ENCODE measurements at regions not wholly inside any gene's neighbourhood (a gene's known extent, or its start where the extent isn't known, plus 50 kb on each side); places are given as distances from the start of the nearest gene placed in this dataset.

DNA sequence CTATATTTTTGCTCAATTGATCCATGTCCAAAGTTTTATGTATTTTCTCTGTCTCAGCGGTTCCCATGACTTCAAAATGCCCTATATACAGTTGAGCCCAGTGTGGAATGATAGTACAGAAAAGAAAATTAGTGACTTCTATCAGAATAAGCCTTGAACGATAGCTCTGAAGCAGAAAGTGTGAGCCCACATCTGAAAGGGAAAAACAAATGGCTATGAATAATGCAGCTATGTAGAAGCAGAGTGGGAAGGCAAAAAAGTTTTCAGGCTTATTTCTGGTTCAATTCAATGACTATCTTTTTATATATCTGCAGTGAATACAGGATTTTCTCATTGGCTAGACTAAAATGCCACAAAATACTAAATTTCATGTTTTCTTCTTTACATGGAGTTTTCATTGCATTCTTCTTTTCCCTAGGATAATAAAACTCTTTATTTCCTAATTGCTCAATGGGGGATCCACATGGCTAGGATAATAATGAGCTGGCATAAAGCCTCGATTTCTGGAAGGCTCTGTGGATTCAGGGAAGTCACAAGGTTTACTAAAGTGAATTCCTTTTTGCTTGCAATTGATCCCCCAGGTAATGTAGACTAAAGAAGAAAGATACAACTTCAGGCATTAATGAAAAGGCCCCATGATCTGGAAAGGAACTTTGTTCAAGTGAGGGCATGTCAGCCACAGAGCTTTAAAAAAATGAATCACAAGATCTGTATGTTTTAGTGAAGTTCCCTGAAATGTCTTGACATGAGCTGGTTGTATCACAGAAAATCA is 377.0 kb upstream of the RIOK2 start:
- Histone ChIP-seq H3K4me1 (ENCODE audit: control insufficient read depth in 4 of 4, insufficient read depth in 4 of 4, low read length in 3 of 4) (no peaks in the 10 kb centered on the region), H3K27ac (ENCODE audit: low read depth in 1 of 2, low read length in 2 of 2) (no peak overlapping the region), H3K36me3 (ENCODE audit: control insufficient read depth in 4 of 4, insufficient read depth in 3 of 4, low read depth in 1 of 4, low read length in 3 of 4) (no peaks in the 10 kb centered on the region), H3K9ac (ENCODE audit: low read depth in 1 of 2, low read length in 2 of 2) (no peak overlapping the region), H3K27me3 (ENCODE audit: control insufficient read depth in 4 of 4, insufficient read depth in 4 of 4, low read length in 3 of 4) (no peaks in the 10 kb centered on the region), H3K9me3 (ENCODE audit: control insufficient read depth in 4 of 4, low read length in 3 of 4) (peaks cover 0 to 2% (median 0%) of the 10 kb centered on the region in 4 donors), H3K4me3 (ENCODE audit: low read depth in 1 of 3, low read length in 3 of 3) (no peak overlapping the region)
- TF ChIP-seq FOXA2 (IDR thresholded peaks at IDR 0.05), result no peak
- no peak for TF ChIP-seq EGR1 (IDR thresholded peaks at IDR 0.05; ENCODE audit: low read depth in 2 of 2)
- no peak for TF ChIP-seq SP1 (IDR thresholded peaks at IDR 0.05)
- TF ChIP-seq HNF4G (IDR thresholded peaks at IDR 0.05), result no peak
- TF ChIP-seq, protein P1, sequence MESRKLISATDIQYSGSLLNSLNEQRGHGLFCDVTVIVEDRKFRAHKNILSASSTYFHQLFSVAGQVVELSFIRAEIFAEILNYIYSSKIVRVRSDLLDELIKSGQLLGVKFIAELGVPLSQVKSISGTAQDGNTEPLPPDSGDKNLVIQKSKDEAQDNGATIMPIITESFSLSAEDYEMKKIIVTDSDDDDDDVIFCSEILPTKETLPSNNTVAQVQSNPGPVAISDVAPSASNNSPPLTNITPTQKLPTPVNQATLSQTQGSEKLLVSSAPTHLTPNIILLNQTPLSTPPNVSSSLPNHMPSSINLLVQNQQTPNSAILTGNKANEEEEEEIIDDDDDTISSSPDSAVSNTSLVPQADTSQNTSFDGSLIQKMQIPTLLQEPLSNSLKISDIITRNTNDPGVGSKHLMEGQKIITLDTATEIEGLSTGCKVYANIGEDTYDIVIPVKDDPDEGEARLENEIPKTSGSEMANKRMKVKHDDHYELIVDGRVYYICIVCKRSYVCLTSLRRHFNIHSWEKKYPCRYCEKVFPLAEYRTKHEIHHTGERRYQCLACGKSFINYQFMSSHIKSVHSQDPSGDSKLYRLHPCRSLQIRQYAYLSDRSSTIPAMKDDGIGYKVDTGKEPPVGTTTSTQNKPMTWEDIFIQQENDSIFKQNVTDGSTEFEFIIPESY (IDR thresholded peaks at IDR 0.05), result no peak
- TF ChIP-seq, protein P2, sequence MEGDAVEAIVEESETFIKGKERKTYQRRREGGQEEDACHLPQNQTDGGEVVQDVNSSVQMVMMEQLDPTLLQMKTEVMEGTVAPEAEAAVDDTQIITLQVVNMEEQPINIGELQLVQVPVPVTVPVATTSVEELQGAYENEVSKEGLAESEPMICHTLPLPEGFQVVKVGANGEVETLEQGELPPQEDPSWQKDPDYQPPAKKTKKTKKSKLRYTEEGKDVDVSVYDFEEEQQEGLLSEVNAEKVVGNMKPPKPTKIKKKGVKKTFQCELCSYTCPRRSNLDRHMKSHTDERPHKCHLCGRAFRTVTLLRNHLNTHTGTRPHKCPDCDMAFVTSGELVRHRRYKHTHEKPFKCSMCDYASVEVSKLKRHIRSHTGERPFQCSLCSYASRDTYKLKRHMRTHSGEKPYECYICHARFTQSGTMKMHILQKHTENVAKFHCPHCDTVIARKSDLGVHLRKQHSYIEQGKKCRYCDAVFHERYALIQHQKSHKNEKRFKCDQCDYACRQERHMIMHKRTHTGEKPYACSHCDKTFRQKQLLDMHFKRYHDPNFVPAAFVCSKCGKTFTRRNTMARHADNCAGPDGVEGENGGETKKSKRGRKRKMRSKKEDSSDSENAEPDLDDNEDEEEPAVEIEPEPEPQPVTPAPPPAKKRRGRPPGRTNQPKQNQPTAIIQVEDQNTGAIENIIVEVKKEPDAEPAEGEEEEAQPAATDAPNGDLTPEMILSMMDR (IDR thresholded peaks at IDR 0.05; ENCODE audit: low read depth, low read length, missing input control), result no peak
- TF ChIP-seq RAD21 (IDR thresholded peaks at IDR 0.05), result no peak
- no peak for TF ChIP-seq HNF4A (conservative IDR thresholded peaks at IDR 0.05)
- TF ChIP-seq RXRA (IDR thresholded peaks at IDR 0.05), result no peak
- DNase-seq (ENCODE audit: low spot score), result no peak
- 79% methylated on average over 3 of the region's 3 CpGs for WGBS

DNA sequence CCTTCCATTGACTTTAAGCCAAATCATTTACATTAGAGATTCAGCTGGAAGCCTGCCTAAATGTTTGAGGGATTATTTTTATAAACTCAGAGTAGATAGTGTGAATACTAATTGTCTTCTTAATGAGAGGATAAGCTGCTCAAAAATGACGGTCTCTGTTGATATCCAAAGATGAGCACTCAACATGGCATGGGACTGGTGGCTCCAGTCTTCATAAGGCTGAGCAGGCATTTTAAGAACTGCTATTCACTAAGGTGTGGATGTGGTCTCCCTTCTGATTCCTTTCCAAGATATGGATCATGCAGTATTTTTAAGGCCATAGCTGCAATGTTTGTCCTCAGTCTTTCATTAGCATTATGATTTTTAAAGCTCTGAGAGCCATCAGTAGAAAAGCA is 377.5 kb upstream of the RIOK2 start:
- WGBS, result 87% methylated on average over 1 of the region's 1 CpG
- Histone ChIP-seq H3K4me3 (ENCODE audit: low read depth in 1 of 3, low read length in 3 of 3) (no peak overlapping the region), H3K9ac (ENCODE audit: low read depth in 1 of 2, low read length in 2 of 2) (no peak overlapping the region)

More for the DNA sequence above, 377.5 kb upstream of the RIOK2 start:
- H3K4me1 ChIP-seq (ENCODE audit: control insufficient read depth in 4 of 4, insufficient read depth in 4 of 4, low read length in 3 of 4), result no peaks in the 10 kb centered on the region
- TF ChIP-seq HNF4G (IDR thresholded peaks at IDR 0.05) (no peak), GABPA (IDR thresholded peaks at IDR 0.05 in 1 of 2, conservative IDR thresholded peaks at IDR 0.05 in 1 of 2) (no peak), EGR1 (IDR thresholded peaks at IDR 0.05; ENCODE audit: low read depth in 2 of 2) (no peak), HNF4A (conservative IDR thresholded peaks at IDR 0.05) (no peak), FOXA1 (IDR thresholded peaks at IDR 0.05) (no peak), NR2F2 (IDR thresholded peaks at IDR 0.05) (no peak), FOXA2 (IDR thresholded peaks at IDR 0.05) (no peak), YY1 (IDR thresholded peaks at IDR 0.05) (no peak)
- TF ChIP-seq, protein P3, sequence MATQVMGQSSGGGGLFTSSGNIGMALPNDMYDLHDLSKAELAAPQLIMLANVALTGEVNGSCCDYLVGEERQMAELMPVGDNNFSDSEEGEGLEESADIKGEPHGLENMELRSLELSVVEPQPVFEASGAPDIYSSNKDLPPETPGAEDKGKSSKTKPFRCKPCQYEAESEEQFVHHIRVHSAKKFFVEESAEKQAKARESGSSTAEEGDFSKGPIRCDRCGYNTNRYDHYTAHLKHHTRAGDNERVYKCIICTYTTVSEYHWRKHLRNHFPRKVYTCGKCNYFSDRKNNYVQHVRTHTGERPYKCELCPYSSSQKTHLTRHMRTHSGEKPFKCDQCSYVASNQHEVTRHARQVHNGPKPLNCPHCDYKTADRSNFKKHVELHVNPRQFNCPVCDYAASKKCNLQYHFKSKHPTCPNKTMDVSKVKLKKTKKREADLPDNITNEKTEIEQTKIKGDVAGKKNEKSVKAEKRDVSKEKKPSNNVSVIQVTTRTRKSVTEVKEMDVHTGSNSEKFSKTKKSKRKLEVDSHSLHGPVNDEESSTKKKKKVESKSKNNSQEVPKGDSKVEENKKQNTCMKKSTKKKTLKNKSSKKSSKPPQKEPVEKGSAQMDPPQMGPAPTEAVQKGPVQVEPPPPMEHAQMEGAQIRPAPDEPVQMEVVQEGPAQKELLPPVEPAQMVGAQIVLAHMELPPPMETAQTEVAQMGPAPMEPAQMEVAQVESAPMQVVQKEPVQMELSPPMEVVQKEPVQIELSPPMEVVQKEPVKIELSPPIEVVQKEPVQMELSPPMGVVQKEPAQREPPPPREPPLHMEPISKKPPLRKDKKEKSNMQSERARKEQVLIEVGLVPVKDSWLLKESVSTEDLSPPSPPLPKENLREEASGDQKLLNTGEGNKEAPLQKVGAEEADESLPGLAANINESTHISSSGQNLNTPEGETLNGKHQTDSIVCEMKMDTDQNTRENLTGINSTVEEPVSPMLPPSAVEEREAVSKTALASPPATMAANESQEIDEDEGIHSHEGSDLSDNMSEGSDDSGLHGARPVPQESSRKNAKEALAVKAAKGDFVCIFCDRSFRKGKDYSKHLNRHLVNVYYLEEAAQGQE (IDR thresholded peaks at IDR 0.05), result no peak
- TF ChIP-seq, protein P2 (IDR thresholded peaks at IDR 0.05; ENCODE audit: low read depth, low read length, missing input control), result no peak
- TF ChIP-seq, protein P4, sequence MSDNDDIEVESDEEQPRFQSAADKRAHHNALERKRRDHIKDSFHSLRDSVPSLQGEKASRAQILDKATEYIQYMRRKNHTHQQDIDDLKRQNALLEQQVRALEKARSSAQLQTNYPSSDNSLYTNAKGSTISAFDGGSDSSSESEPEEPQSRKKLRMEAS (IDR thresholded peaks at IDR 0.05), result no peak
- no peak for DNase-seq (ENCODE audit: low spot score)
- H3K27me3 ChIP-seq (ENCODE audit: control insufficient read depth in 4 of 4, insufficient read depth in 4 of 4, low read length in 3 of 4), result no peaks in the 10 kb centered on the region
- peaks cover 0 to 2% (median 0%) of the 10 kb centered on the region in 4 donors for H3K9me3 ChIP-seq (ENCODE audit: control insufficient read depth in 4 of 4, low read length in 3 of 4)
- H3K36me3 ChIP-seq (ENCODE audit: control insufficient read depth in 4 of 4, insufficient read depth in 3 of 4, low read depth in 1 of 4, low read length in 3 of 4), result no peaks in the 10 kb centered on the region
- no peak overlapping the region for H3K27ac ChIP-seq (ENCODE audit: low read depth in 1 of 2, low read length in 2 of 2)

Measured in liver (tissue), 8 donors.